Hematopoietic multipotent progenitor cell treated with erythropoietin and hydrocortisone succinate and interleukin-3 and kit ligand, for 17 days (in vitro differentiated cells): ENCODE measurements at regions not wholly inside any gene's neighbourhood (a gene's known extent, or its start where the extent isn't known, plus 50 kb on each side); places are given as distances from the start of the nearest gene placed in this dataset.

Experiments
- DNase-seq: peaks from one replicate; pipeline ENCODE4 v3.0.0-alpha.2; 2015; ENCODE audit warnings: low spot score

DNA sequence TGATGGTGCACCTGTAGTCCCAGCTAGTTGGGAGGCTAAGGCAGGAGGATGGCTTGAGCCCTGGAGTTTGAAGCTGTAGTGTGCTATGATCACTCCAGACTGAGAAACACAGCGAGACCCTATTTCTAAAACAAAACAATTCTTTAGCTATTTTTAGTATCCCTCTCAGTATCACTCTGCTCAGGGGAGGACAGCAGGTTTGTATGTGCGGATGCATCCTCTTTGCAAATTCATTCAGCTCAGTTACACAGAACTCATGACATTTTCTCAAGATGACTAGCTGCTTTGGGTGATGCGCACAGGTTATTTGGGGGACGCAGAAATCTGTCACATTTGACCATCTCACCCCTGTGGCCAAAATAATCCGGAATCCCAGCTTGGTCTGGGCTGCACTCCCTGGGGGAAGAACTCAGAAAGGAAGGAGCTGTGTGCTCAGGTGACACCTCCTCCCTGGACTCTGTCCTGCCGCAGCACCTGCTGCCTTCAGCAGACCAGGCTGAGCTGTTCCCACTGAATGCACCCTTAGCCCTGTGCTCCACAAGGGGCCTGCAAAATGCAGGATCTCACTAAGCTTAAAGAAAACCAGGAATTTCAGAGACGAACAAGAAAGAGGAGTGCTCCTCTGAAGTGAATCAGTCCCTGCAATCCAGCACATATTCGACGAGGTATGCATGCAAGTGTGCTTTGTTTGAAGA lies 89.5 kb upstream of the PGBD5 start:
- DNase-seq = no peak

DNA sequence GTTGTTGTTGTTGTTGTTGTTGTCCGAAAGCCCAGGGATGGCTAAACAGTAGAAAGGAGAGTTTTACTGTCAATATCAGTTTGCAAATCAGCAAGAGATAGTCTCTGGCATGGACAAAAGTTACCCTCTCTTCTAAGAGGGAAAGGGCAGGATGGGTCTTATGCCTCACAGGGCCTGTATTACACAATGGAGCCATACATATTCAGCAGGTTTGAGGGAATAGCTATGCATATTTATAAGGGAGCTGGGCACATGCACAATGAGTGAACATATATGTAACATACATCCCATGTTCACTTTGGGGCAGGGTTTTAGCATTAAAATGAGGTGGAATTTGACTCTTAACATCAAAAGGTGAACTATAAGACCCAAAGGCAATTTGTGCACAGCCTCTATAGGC lies 84.4 kb upstream of the PGBD5 start:
- DNase-seq = no peak

DNA sequence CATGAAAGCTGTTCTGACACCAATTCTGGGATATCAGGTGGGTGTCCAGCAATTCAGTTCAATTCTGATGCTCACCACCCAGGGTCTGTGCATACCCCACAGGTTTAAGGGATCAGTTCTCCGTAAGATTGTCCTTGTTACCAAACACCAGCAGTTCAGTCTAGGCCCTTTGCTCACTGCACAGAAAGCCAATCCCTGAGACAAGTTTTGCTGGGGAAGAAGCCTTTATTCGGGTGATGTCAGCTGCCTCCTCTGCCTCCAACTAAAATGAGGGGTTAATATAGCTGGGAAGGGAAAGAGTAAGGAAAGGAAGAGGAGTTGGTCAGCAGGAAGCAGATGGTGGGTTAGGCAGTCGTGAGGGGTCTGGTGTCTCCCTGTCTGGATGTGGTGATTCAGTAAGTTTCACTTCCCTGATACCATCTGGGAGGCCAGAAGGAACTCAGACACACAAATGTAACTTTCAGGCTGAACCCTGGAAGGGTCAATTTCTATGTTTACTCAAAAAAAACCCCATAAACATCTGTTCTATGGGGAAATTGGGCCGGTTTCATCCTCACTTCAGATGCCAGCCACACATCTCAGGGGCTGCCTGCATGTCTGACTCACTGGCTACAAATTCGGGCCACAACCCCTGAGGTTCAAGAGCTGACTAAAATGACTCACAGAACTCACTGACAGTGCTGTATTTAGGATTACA lies 83.3 kb upstream of the PGBD5 start:
- DNase-seq = no peak

DNA sequence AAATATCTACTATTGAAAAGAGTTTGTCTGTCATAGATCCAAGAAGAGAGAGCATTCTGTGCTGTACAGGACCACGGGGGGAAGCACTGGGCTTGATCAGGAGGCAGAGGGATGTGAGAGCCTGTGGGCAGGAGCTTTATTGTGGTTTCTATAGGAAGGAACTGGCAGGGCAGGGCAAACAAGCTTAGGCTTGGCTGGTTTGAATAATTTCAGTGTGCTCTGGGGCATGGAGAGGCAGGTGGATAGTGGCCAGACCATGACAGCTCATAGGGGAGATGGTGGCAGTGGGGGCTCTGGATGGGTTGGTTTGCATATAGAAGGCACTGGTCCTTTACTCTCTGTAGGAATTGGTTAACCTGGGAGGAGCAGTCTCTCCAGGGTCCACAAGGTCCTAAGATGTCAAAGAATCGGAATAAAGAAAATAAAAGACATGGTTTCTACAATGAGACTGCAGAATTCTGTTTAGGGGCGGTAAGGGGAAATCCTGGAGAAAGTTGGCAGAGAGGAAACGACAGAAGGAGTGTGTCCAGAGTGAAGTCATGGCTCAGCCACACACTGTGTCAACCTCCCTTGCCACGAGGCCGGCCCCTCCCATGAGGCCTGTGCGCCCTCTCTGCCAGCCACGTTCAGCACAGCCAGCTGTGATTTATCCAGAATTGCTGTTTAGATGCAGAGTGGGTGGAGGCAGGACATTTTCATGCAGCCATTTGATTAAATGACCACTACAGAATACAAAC lies 81.7 kb upstream of the PGBD5 start:
- DNase-seq = no peak

- DNase-seq = no peak
Observed at GRCh38 chr1:230507236-230507635, 81.1 kb upstream of the PGBD5 start.

DNA sequence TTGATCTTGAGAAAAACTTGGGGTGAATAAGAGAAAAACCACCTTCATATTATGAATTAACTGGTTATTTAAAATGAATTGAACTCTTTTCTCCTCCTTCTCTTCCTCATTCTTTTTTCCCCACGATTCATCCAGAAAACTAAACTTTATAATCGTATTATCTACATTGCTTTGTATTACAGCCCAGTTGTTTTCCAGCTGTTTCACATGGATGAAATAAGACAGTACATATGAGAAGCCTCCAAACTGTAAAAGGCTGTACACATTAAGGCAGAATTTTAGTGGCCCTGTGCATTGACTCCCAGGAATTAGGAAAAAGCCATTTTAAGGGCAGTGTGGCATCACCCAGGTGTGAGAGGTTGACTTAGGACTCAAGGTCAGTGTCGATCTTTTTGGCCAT lies 80.3 kb upstream of the PGBD5 start:
- DNase-seq = no peak

- DNase-seq = no peak
Observed at GRCh38 chr1:230504310-230504709, 78.2 kb upstream of the PGBD5 start.

GRCh38 chr1:230503726-230504125 lies 77.6 kb upstream of the PGBD5 start:
- DNase-seq = no peak

DNA sequence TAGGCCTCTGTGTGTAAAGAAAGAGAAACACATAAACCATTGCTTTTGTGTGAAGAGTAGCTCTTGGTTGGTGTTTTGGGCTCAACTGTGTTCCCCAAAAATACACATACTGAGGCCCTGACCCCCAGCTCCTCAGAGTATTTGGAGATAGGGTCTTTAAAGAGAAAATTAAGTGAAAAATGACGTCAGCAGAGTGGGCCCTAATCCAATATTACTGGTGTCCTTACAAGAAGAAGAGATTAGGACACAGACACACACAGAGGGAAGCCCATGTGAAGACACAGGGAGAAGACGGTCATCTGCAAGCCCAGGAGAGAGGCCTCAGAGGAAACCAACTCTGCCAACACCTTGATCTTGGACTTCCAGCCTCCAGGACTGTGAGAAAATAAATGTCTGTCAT lies 76.9 kb upstream of the PGBD5 start:
- no peak for DNase-seq

DNA sequence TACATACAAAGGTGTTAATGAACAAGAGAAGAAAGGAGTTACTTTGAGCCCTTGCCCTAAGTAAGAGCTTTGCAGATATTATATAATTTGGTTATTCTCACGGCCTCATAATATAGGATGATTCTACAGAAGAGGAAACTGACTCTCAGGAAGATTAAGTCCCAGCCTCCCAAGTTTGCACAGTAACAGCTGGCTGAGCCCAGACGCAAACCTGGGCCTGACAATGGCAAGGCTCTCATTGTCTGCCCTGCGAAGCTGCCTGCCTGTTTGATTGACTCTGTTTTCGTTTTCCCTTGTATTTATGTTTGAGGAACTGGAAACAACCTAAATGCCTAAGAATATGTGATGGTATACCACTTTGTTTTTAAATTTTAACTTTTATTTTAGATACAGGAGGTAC lies 76.2 kb upstream of the PGBD5 start:
- DNase-seq = no peak

GRCh38 chr1:230501849-230502248 lies 75.7 kb upstream of the PGBD5 start:
- no peak for DNase-seq

- no peak for DNase-seq
Observed at GRCh38 chr1:230501242-230501641, 75.1 kb upstream of the PGBD5 start.

DNA sequence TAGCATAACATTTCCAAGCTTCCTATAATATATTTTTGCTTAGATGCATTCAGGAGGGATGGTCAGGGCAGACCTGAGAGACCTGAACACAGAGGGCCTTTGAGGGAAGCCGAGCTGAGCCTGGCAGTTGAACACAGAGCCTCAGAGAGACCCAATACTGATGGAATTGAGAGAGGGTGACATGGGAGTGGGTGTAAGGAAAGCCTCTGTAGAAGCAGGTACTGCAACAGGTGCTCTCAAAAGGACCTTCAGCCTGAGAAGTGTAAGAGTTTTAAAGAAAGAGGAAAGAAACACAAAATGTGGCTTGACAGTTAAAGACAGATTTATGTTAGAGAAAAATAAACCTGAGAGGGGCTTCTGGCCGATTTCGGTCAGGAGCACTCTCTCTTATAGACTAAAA lies 73.9 kb upstream of the PGBD5 start:
- DNase-seq = no peak

DNA sequence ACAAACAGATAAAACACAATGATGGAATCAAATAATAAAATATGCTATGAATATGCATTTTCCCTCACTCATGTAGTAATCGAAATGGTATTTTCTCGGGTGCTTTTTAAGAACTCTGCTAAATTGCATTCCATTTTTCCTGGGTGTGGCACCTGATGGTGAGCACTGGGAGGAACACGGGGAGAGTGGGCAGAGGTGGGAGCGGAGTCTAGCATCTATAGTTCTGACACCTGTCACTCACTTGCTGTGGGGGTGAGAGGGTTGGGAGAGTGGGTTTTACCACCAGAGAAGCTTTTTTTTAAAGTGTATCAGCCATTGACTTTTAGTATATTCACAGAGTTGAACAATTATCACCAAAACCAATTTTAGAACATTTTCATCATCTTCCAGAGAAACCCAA lies 73.4 kb upstream of the PGBD5 start:
- no peak for DNase-seq

DNA sequence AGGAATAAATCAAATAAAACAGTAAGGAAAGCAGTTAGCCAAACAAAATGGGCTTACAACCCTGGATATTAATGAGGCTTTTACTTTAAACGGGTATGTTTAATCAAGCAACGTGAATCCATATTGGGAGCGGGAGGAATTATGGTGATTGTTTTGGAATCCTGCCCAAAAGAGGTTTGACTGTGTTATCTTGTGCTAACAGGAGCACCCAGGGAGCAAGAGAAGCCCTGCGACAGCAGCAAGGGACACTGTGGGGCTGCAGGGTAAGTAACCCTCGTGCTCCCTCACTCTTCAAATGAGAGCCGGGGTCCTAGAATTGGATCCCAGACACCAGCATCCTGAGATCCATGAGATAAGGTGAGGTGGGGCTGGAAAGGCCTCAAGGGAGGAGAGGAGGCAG lies 72.6 kb upstream of the PGBD5 start:
- DNase-seq = no peak

DNA sequence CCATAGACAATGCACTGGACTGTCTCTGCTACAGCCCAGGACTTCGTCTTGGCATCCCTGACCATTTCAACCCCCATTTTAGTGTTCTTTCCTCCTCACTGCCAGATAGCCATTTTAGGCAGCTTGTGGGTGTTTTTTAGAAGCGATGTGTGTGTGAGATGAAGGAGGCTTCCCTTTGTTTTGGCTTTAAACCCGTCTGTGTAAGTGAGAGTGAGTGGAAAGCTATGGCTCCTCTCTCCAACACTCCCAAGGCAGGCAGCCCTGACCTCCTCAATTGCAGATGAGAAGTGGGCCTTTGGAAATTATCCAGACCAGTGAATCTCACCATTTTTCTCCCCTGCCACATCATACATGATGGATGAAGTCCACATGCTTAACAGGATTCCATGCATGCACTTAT lies 70.3 kb upstream of the PGBD5 start:
- no peak for DNase-seq

DNA sequence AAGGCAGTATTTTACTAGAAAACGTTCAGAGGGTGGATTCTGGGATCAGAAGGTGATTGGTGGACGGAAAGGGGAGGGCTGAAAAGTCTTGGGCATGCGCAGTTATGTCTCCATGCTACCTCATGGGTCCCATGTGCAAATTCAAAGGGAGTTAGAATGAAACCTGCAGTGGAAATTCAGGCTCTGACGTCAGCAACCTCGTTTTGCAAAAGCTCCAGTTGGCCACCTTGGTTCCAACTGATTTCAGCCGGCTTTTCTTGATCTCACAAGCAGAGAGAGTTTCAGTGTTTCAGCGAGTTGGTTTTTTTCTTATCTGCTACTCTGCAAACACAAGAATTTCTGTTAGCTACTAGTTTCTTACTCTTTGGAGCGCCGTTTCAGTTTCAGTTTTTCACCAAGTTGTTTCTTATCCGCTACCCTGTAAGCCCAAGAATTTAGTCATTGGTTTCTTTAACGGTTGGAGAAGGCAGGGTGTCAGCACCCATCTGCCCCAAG lies 69.8 kb upstream of the PGBD5 start:
- no peak for DNase-seq

DNA sequence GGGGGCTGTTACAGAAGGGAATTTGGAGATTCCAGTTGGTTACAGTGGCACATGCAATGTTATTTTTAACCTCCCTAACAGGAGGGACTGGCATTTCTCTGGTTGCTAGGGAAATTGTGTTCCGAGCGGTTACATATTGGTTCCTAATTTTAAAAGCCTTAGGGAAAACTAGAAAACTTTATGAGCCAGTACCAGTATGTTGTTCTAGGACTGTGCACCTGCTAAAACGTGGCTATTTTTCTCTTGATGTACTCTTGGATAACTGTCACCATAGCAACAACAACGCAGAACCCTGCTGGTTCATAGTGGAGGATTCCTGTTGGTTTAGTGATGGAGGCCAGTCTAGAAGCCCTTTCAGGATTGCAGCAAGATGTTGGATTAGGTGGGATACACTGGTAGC lies 68.9 kb upstream of the PGBD5 start:
- DNase-seq = no peak

DNA sequence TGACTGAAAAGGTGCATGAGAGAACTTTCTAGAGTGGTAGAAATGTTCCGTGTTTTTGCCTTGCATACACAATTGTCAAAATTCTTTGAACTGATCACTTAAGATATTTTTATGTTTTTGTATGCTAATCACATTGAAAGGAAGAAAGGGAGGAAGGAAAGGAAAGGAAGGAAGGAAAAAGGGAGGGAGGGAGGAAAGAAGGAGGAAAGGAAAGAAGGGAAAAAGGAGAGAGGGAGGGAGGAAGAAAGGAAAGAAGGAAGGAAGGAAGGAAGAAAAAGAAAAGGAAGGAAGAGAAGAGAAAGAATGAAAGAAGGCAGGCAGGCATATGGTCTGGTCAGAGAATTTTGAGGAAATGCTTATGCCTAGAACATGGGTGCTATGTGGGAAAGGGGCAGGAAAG lies 68.4 kb upstream of the PGBD5 start:
- DNase-seq = no peak

- no peak for DNase-seq
Observed at GRCh38 chr1:230494026-230494425, 67.9 kb upstream of the PGBD5 start.

DNA sequence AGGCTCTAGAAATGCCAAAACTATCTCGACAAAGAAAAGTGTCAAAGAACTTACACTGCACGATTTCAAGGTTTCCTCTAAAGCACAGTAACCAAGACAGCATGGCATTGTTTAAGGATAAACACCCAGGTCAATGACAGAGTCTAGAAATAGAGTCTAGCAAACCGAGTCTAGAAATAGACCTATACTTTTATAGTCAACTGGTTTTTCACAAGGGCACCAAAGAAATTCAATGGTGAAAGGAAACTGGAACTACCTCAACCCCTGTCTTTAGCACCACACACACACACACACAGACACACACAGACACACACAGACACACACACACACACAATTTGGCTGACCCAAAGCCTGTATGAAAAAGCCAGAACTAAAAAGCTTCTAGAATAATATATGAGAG lies 67.1 kb upstream of the PGBD5 start:
- no peak for DNase-seq

DNA sequence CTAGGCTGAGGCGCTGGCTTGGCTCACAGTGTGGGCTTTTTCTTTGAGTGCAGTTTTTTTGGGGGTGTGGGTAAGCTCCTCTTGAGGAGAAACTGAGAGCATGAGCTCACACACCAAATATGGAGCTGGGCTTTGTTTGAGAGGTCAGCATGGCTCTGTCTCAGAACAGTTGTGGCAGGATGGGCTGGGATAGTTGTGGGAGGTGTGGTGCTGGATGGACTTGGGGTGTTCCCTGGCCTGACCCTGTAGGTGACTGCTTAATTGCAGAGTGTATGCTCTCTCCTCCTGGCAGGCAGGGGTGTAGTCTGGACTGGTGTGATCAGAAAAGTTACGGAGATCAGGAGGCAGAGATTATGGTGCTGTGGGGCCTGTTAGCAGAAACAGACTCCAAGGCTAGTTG lies 64.3 kb upstream of the PGBD5 start:
- no peak for DNase-seq

DNA sequence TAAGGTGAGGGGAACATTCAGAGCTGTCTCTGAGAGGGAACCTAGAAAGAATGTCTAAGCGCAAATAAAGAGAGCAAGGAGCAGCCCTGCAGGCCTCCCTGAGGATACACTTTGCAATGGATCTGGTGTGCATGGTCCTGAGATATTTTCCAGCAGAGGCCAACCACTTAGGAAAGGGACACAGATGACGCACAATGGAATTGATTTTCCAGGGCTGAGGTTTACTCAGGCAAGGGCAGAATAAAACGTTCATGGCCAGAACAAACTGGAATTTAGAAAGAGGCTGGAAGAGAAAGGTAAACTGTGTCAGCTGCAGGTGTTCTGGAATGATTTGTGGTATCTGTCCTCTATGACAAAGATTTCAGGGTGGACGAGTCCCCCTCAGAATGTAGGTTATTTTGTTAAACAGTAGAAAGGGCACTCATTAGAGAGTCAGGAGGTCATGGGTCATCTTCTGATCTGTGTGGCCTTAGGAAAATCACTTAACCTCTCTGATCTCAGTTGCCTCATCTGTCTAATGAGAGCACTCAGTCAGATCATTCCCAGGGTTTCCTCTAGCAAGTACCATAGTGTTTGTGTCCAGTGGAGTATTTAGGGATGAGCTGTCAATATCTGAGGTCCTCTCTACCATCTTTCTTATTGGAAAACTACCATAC lies 61.8 kb upstream of the PGBD5 start:
- no peak for DNase-seq
